ENCODE measurements at regions not wholly inside any gene's neighbourhood (a gene's known extent, or its start where the extent isn't known, plus 50 kb on each side); places are given as distances from the start of the nearest gene placed in this dataset.
"Not testable (repeated sequence)": the region's sequence is repeated elsewhere in the genome, so short reads cannot be mapped to it uniquely, and the experiment has no call there.

GRCh38 chr9:7739595-7739994, 60.0 kb downstream of the DMAC1 start:
- 96% methylated on average over 2 of the region's 2 CpGs for WGBS
- DNase-seq (ENCODE audit: low read depth in 6 of 9, low spot score in 9 of 9), result no peak
- no peak overlapping the region for H3K4me3 ChIP-seq (ENCODE audit: low read length in 2 of 2)
- H3K27me3 ChIP-seq (ENCODE audit: control insufficient read depth in 2 of 2, insufficient read depth in 1 of 2, low read length in 1 of 2), result no peaks in the 10 kb centered on the region
- no peaks in the 10 kb centered on the region for H3K9me3 ChIP-seq (ENCODE audit: control insufficient read depth in 2 of 2, insufficient read depth in 1 of 2, low read length in 1 of 2)
- no peaks in the 10 kb centered on the region for H3K4me1 ChIP-seq (ENCODE audit: control insufficient read depth in 2 of 2, insufficient read depth in 2 of 2, low read length in 2 of 2)
- H3K36me3 ChIP-seq (ENCODE audit: control insufficient read depth in 2 of 2, insufficient read depth in 2 of 2, low read length in 1 of 2), result no peaks in the 10 kb centered on the region
- H3K27ac ChIP-seq (ENCODE audit: low read depth in 1 of 2, low read length in 1 of 2), result no peak overlapping the region

- Histone ChIP-seq H3K36me3 (ENCODE audit: control insufficient read depth in 2 of 2, insufficient read depth in 2 of 2, low read length in 1 of 2) (no peaks in the 10 kb centered on the region), H3K27me3 (ENCODE audit: control insufficient read depth in 2 of 2, insufficient read depth in 1 of 2, low read length in 1 of 2) (no peaks in the 10 kb centered on the region), H3K27ac (ENCODE audit: low read depth in 1 of 2, low read length in 1 of 2) (no peak overlapping the region), H3K4me1 (ENCODE audit: control insufficient read depth in 2 of 2, insufficient read depth in 2 of 2, low read length in 2 of 2) (no peaks in the 10 kb centered on the region), H3K9me3 (ENCODE audit: control insufficient read depth in 2 of 2, insufficient read depth in 1 of 2, low read length in 1 of 2) (peaks cover 0 to 1% of the 10 kb centered on the region in 2 donors), H3K4me3 (ENCODE audit: low read length in 2 of 2) (no peak overlapping the region)
- 98% methylated on average over 2 of the region's 2 CpGs for WGBS
- DNase-seq (ENCODE audit: low read depth in 6 of 9, low spot score in 9 of 9), result no peak
These were observed 64.3 kb downstream of the DMAC1 start for GRCh38 chr9:7735311-7735710.

- no peak for DNase-seq (ENCODE audit: low read depth in 6 of 9, low spot score in 9 of 9)
- WGBS, result 90% methylated on average over 1 of the region's 1 CpG
- H3K4me3 ChIP-seq (ENCODE audit: low read length in 2 of 2), result no peak overlapping the region
These were observed 69.5 kb downstream of the DMAC1 start for GRCh38 chr9:7730164-7730445.

GRCh38 chr9:7729371-7730163, 70.0 kb downstream of the DMAC1 start:
- no peaks in the 10 kb centered on the region for H3K4me1 ChIP-seq (ENCODE audit: control insufficient read depth in 2 of 2, insufficient read depth in 2 of 2, low read length in 2 of 2)
- 97% methylated on average over 5 of the region's 5 CpGs for WGBS
- DNase-seq (ENCODE audit: low read depth in 6 of 9, low spot score in 9 of 9), result no peak

More at GRCh38 chr9:7730164-7730445, 69.5 kb downstream of the DMAC1 start:
- no peak overlapping the region for H3K27ac ChIP-seq (ENCODE audit: low read depth in 1 of 2, low read length in 1 of 2)
- no peaks in the 10 kb centered on the region for H3K27me3 ChIP-seq (ENCODE audit: control insufficient read depth in 2 of 2, insufficient read depth in 1 of 2, low read length in 1 of 2)
- H3K9me3 ChIP-seq (ENCODE audit: control insufficient read depth in 2 of 2, insufficient read depth in 1 of 2, low read length in 1 of 2), result peaks cover 0 to 1% of the 10 kb centered on the region in 2 donors
- no peaks in the 10 kb centered on the region for H3K4me1 ChIP-seq (ENCODE audit: control insufficient read depth in 2 of 2, insufficient read depth in 2 of 2, low read length in 2 of 2)
- H3K36me3 ChIP-seq (ENCODE audit: control insufficient read depth in 2 of 2, insufficient read depth in 2 of 2, low read length in 1 of 2), result no peaks in the 10 kb centered on the region

GRCh38 chr9:7721291-7721690, 78.3 kb downstream of the DMAC1 start:
- H3K27ac ChIP-seq (ENCODE audit: low read depth in 1 of 2, low read length in 1 of 2), result no peak overlapping the region
- no peaks in the 10 kb centered on the region for H3K4me1 ChIP-seq (ENCODE audit: control insufficient read depth in 2 of 2, insufficient read depth in 2 of 2, low read length in 2 of 2)
- WGBS, result 93% methylated on average over 2 of the region's 2 CpGs
- DNase-seq (ENCODE audit: low read depth in 6 of 9, low spot score in 9 of 9), result no peak
- no peak overlapping the region for H3K4me3 ChIP-seq (ENCODE audit: low read length in 2 of 2)
- no peaks in the 10 kb centered on the region for H3K36me3 ChIP-seq (ENCODE audit: control insufficient read depth in 2 of 2, insufficient read depth in 2 of 2, low read length in 1 of 2)
- no peaks in the 10 kb centered on the region for H3K27me3 ChIP-seq (ENCODE audit: control insufficient read depth in 2 of 2, insufficient read depth in 1 of 2, low read length in 1 of 2)
- no peaks in the 10 kb centered on the region for H3K9me3 ChIP-seq (ENCODE audit: control insufficient read depth in 2 of 2, insufficient read depth in 1 of 2, low read length in 1 of 2)

More at GRCh38 chr9:7729371-7730163, 70.0 kb downstream of the DMAC1 start:
- Histone ChIP-seq H3K9me3 (ENCODE audit: control insufficient read depth in 2 of 2, insufficient read depth in 1 of 2, low read length in 1 of 2) (peaks cover 0 to 1% of the 10 kb centered on the region in 2 donors), H3K27me3 (ENCODE audit: control insufficient read depth in 2 of 2, insufficient read depth in 1 of 2, low read length in 1 of 2) (no peaks in the 10 kb centered on the region), H3K27ac (ENCODE audit: low read depth in 1 of 2, low read length in 1 of 2) (no peak overlapping the region), H3K4me3 (ENCODE audit: low read length in 2 of 2) (no peak overlapping the region), H3K36me3 (ENCODE audit: control insufficient read depth in 2 of 2, insufficient read depth in 2 of 2, low read length in 1 of 2) (no peaks in the 10 kb centered on the region)

- not testable (repeated sequence) for H3K4me1 ChIP-seq (ENCODE audit: control insufficient read depth in 2 of 2, insufficient read depth in 2 of 2, low read length in 2 of 2); H3K27me3 ChIP-seq (ENCODE audit: control insufficient read depth in 2 of 2, insufficient read depth in 1 of 2, low read length in 1 of 2); H3K27ac ChIP-seq (ENCODE audit: low read depth in 1 of 2, low read length in 1 of 2); H3K9me3 ChIP-seq (ENCODE audit: control insufficient read depth in 2 of 2, insufficient read depth in 1 of 2, low read length in 1 of 2); H3K4me3 ChIP-seq (ENCODE audit: low read length in 2 of 2); DNase-seq (ENCODE audit: low read depth in 6 of 9, low spot score in 9 of 9); H3K36me3 ChIP-seq (ENCODE audit: control insufficient read depth in 2 of 2, insufficient read depth in 2 of 2, low read length in 1 of 2)
- WGBS, result over 99% methylated on average over 8 of the region's 8 CpGs
These were observed 86.5 kb downstream of the DMAC1 start for GRCh38 chr9:7713088-7713487.

GRCh38 chr9:7710686-7711085, 88.9 kb downstream of the DMAC1 start:
- no peak for DNase-seq (ENCODE audit: low read depth in 6 of 9, low spot score in 9 of 9)
- no peaks in the 10 kb centered on the region for H3K4me1 ChIP-seq (ENCODE audit: control insufficient read depth in 2 of 2, insufficient read depth in 2 of 2, low read length in 2 of 2)
- H3K27ac ChIP-seq (ENCODE audit: low read depth in 1 of 2, low read length in 1 of 2), result no peak overlapping the region
- H3K9me3 ChIP-seq (ENCODE audit: control insufficient read depth in 2 of 2, insufficient read depth in 1 of 2, low read length in 1 of 2), result no peaks in the 10 kb centered on the region
- no peaks in the 10 kb centered on the region for H3K36me3 ChIP-seq (ENCODE audit: control insufficient read depth in 2 of 2, insufficient read depth in 2 of 2, low read length in 1 of 2)
- H3K27me3 ChIP-seq (ENCODE audit: control insufficient read depth in 2 of 2, insufficient read depth in 1 of 2, low read length in 1 of 2), result no peaks in the 10 kb centered on the region
- H3K4me3 ChIP-seq (ENCODE audit: low read length in 2 of 2), result no peak overlapping the region

GRCh38 chr9:7707934-7708333, 91.6 kb downstream of the DMAC1 start:
- Histone ChIP-seq H3K27ac (ENCODE audit: low read depth in 1 of 2, low read length in 1 of 2) (no peak overlapping the region), H3K36me3 (ENCODE audit: control insufficient read depth in 2 of 2, insufficient read depth in 2 of 2, low read length in 1 of 2) (no peaks in the 10 kb centered on the region), H3K27me3 (ENCODE audit: control insufficient read depth in 2 of 2, insufficient read depth in 1 of 2, low read length in 1 of 2) (no peaks in the 10 kb centered on the region), H3K4me1 (ENCODE audit: control insufficient read depth in 2 of 2, insufficient read depth in 2 of 2, low read length in 2 of 2) (no peaks in the 10 kb centered on the region), H3K4me3 (ENCODE audit: low read length in 2 of 2) (no peak overlapping the region), H3K9me3 (ENCODE audit: control insufficient read depth in 2 of 2, insufficient read depth in 1 of 2, low read length in 1 of 2) (no peaks in the 10 kb centered on the region)
- 99% methylated on average over 4 of the region's 4 CpGs for WGBS
- no peak for DNase-seq (ENCODE audit: low read depth in 6 of 9, low spot score in 9 of 9)

- WGBS, result 87% methylated on average over 1 of the region's 1 CpG
- Histone ChIP-seq H3K27ac (ENCODE audit: low read depth in 1 of 2, low read length in 1 of 2) (no peak overlapping the region), H3K4me1 (ENCODE audit: control insufficient read depth in 2 of 2, insufficient read depth in 2 of 2, low read length in 2 of 2) (no peaks in the 10 kb centered on the region), H3K27me3 (ENCODE audit: control insufficient read depth in 2 of 2, insufficient read depth in 1 of 2, low read length in 1 of 2) (no peaks in the 10 kb centered on the region), H3K4me3 (ENCODE audit: low read length in 2 of 2) (no peak overlapping the region), H3K36me3 (ENCODE audit: control insufficient read depth in 2 of 2, insufficient read depth in 2 of 2, low read length in 1 of 2) (no peaks in the 10 kb centered on the region), H3K9me3 (ENCODE audit: control insufficient read depth in 2 of 2, insufficient read depth in 1 of 2, low read length in 1 of 2) (no peaks in the 10 kb centered on the region)
- no peak for DNase-seq (ENCODE audit: low read depth in 6 of 9, low spot score in 9 of 9)
These were observed 95.0 kb downstream of the DMAC1 start for GRCh38 chr9:7704543-7704942.

Measured in thymus (tissue), 11 donors.